ENCODE measurements at regions not wholly inside any gene's neighbourhood (a gene's known extent, or its start where the extent isn't known, plus 50 kb on each side); places are given as distances from the start of the nearest gene placed in this dataset.

GRCh38 chr2:2791031-2791430, 460.0 kb upstream of the MYT1L start:
- TF ChIP-seq CTCF (IDR thresholded peaks at IDR 0.05), result no peak

GRCh38 chr2:2788076-2788475, 457.0 kb upstream of the MYT1L start:
- Histone ChIP-seq H3K9me3 (ENCODE audit: control insufficient read depth in 1 of 2, insufficient read depth in 1 of 2, low read length in 2 of 2) (peaks cover 0 to 10% of the 10 kb centered on the region in 2 experiments), H3K27me3 (ENCODE audit: control insufficient read depth in 1 of 2, insufficient read depth in 2 of 2, low read length in 2 of 2) (peaks cover 0 to 3% of the 10 kb centered on the region in 2 experiments)
- POLR2A ChIA-PET, result no interaction called here

More at GRCh38 chr2:2791031-2791430, 460.0 kb upstream of the MYT1L start:
- Histone ChIP-seq H3K4me1 (ENCODE audit: insufficient read depth, low read length) (no peaks in the 10 kb centered on the region), H3K9me3 (ENCODE audit: control insufficient read depth in 1 of 2, insufficient read depth in 1 of 2, low read length in 2 of 2) (peaks cover 0 to 22% of the 10 kb centered on the region in 2 experiments), H3K36me3 (ENCODE audit: insufficient read depth, low read length) (no peaks in the 10 kb centered on the region), H3K4me3 (ENCODE audit: low read length) (no peak overlapping the region), H3K27me3 (ENCODE audit: control insufficient read depth in 1 of 2, insufficient read depth in 2 of 2, low read length in 2 of 2) (no peaks in the 10 kb centered on the region), H3K27ac (ENCODE audit: low read depth in 1 of 2, low read length in 2 of 2) (no peak overlapping the region)
- ChIA-PET POLR2A (no interaction called here), CTCF (no interaction called here)
- DNase-seq (no peak), ATAC-seq (ENCODE audit: poor library complexity) (no peak)
- Mint-ChIP-seq H3K4me3 (no peak overlapping the region), H3K9me3 (no peaks in the 10 kb centered on the region), H3K27me3 (peaks cover 4% of the 10 kb centered on the region), H3K36me3 (ENCODE audit: low read depth) (no peaks in the 10 kb centered on the region), H3K27ac (no peak overlapping the region), H3K4me1 (ENCODE audit: low read depth) (no peaks in the 10 kb centered on the region)
- intact Hi-C loops (cut with DNase I, micrococcal nuclease), result no loop called here

DNA sequence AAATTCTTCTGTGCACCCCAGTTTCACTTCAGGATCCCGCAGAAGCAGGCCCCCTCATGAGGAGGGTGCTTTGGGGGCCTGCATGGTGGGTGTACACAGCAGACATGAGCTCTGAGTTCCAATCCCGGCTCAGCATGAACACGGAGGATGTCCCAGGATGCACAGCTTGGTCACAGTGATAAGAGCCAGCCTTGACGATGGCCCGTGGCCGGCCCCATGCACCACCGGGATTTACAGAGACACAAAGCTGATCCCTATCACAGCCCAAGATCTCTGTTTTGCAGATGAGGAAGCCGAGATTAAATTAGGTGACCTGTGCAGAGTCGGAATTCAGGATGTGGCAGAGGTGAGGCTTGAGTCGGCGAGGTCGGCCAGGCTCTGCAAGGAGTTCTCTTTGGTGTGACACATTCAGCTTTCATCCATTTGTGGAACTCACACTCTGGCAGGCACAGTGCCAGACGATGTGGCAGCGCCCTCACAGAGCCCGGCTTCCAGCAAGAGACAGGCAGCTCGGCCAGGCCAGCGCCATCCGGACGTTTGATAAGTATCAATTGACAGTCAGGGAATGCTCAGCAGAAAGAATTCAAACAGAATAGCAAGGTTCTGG, 456.3 kb upstream of the MYT1L start:
- H3K27ac Mint-ChIP-seq, result no peak overlapping the region
- ChIA-PET CTCF (no interaction called here), POLR2A (no interaction called here)
- no peaks in the 10 kb centered on the region for H3K4me1 Mint-ChIP-seq (ENCODE audit: low read depth)
- H3K4me1 ChIP-seq (ENCODE audit: insufficient read depth, low read length), result no peaks in the 10 kb centered on the region
- peaks cover 0 to 9% of the 10 kb centered on the region in 2 experiments for H3K9me3 ChIP-seq (ENCODE audit: control insufficient read depth in 1 of 2, insufficient read depth in 1 of 2, low read length in 2 of 2)
- H3K27me3 Mint-ChIP-seq, result peaks cover 7% of the 10 kb centered on the region
- TF ChIP-seq CTCF (IDR thresholded peaks at IDR 0.05), result no peak
- no peak overlapping the region for H3K4me3 Mint-ChIP-seq
- no peaks in the 10 kb centered on the region for H3K9me3 Mint-ChIP-seq
- no peaks in the 10 kb centered on the region for H3K36me3 Mint-ChIP-seq (ENCODE audit: low read depth)
- DNase-seq (no peak), ATAC-seq (ENCODE audit: poor library complexity) (no peak)
- H3K27ac ChIP-seq (ENCODE audit: low read depth in 1 of 2, low read length in 2 of 2), result no peak overlapping the region
- H3K36me3 ChIP-seq (ENCODE audit: insufficient read depth, low read length), result no peaks in the 10 kb centered on the region
- H3K4me3 ChIP-seq (ENCODE audit: low read length), result no peak overlapping the region
- peaks cover 0 to 3% of the 10 kb centered on the region in 2 experiments for H3K27me3 ChIP-seq (ENCODE audit: control insufficient read depth in 1 of 2, insufficient read depth in 2 of 2, low read length in 2 of 2)
- intact Hi-C loops (cut with DNase I, micrococcal nuclease), result no loop called here

More at GRCh38 chr2:2788076-2788475, 457.0 kb upstream of the MYT1L start:
- no peaks in the 10 kb centered on the region for H3K4me1 Mint-ChIP-seq (ENCODE audit: low read depth)
- no peak overlapping the region for H3K4me3 ChIP-seq (ENCODE audit: low read length)
- H3K36me3 ChIP-seq (ENCODE audit: insufficient read depth, low read length), result no peaks in the 10 kb centered on the region
- no peaks in the 10 kb centered on the region for H3K36me3 Mint-ChIP-seq (ENCODE audit: low read depth)
- no peak for TF ChIP-seq CTCF (IDR thresholded peaks at IDR 0.05)
- peaks cover 4% of the 10 kb centered on the region for H3K27me3 Mint-ChIP-seq
- no peak overlapping the region for H3K27ac ChIP-seq (ENCODE audit: low read depth in 1 of 2, low read length in 2 of 2)
- no peaks in the 10 kb centered on the region for H3K4me1 ChIP-seq (ENCODE audit: insufficient read depth, low read length)
- no peak overlapping the region for H3K27ac Mint-ChIP-seq
- no peak for DNase-seq
- CTCF ChIA-PET, result no interaction called here
- no peak for ATAC-seq (ENCODE audit: poor library complexity)
- no peak overlapping the region for H3K4me3 Mint-ChIP-seq
- intact Hi-C loops (cut with DNase I, micrococcal nuclease), result no loop called here
- no peaks in the 10 kb centered on the region for H3K9me3 Mint-ChIP-seq

All from CD4-positive, alpha-beta T cell (primary cell).